ENCODE measurements at regions not wholly inside any gene's neighbourhood (a gene's known extent, or its start where the extent isn't known, plus 50 kb on each side); places are given as distances from the start of the nearest gene placed in this dataset.

DNA sequence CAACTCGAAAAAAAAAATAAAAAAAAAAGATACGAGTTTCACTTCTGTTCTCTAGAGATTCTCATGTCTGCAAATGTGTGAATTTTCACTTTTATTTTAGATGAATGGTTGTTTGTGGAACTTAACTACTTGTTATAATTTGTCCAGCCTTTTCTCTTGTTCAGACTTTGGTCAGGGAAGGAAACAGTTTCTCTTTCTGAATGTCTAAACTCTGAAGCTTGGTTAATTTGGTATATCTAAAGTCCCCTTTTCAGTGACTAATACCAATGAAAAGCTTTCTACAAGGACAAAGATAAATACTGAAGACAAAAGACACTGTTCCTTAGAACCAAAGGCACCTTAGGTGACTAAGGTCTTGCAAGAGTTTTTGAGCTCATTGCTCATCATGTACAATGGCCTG, 144.4 kb upstream of the PIEZO2 start:
- no peak overlapping the region for H3K27ac ChIP-seq
- intact Hi-C loops (cut with DNase I; ENCODE audit: low total_unique reads) (no loop called here), in situ Hi-C loops (cut with MboI; ENCODE audit: low sequenced_read_pairs in 4 of 4) (no loop called here)
- H3K36me3 ChIP-seq, result no peaks in the 10 kb centered on the region
- H3K4me3 ChIP-seq, result no peak overlapping the region
- no peaks in the 10 kb centered on the region for H3K4me1 ChIP-seq
- no peaks in the 10 kb centered on the region for H3K27me3 ChIP-seq
- TF ChIP-seq POLR2A (IDR thresholded peaks at IDR 0.05), result no peak
- no peak for TF ChIP-seq CTCF (IDR thresholded peaks at IDR 0.05 in 4 of 5, conservative IDR thresholded peaks at IDR 0.05 in 1 of 5)
- H3K9me3 ChIP-seq, result no peaks in the 10 kb centered on the region
- ATAC-seq, result no peak
- DNase-seq, result no peak

GRCh38 chr18:11290786-11291185, 141.4 kb upstream of the PIEZO2 start:
- in situ Hi-C loops (cut with MboI; ENCODE audit: low sequenced_read_pairs in 4 of 4), result no loop called here
- no peaks in the 10 kb centered on the region for H3K4me1 ChIP-seq
- ATAC-seq (no peak), DNase-seq (no peak)
- H3K27me3 ChIP-seq, result no peaks in the 10 kb centered on the region
- H3K27ac ChIP-seq, result no peak overlapping the region
- intact Hi-C loops (cut with DNase I; ENCODE audit: low total_unique reads), result no loop called here
- TF ChIP-seq POLR2A (IDR thresholded peaks at IDR 0.05), result no peak
- TF ChIP-seq CTCF (IDR thresholded peaks at IDR 0.05 in 4 of 5, conservative IDR thresholded peaks at IDR 0.05 in 1 of 5), result no peak
- H3K9me3 ChIP-seq, result no peaks in the 10 kb centered on the region
- H3K4me3 ChIP-seq, result no peak overlapping the region
- H3K36me3 ChIP-seq, result no peaks in the 10 kb centered on the region

DNA sequence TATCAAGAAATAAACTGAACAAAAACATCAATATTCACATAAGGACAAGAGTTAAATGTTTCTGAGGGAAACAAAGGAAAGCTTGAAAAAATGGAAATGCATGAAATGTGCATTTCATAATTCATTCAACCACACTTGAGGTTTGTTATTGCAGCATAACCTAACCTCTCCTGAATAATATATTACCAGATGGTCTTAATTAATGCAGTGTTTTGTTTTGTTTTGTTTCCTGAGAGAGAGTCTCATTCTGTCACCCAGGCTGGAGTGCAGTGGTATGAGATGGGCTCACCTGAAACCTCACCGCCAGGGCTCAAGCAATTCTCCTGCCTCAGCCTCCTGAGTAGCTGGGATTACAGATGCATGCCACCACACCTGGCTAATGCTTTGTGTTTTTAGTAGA, 139.9 kb upstream of the PIEZO2 start:
- Histone ChIP-seq H3K27ac (no peak overlapping the region), H3K36me3 (no peaks in the 10 kb centered on the region), H3K9me3 (no peaks in the 10 kb centered on the region), H3K4me1 (no peaks in the 10 kb centered on the region), H3K27me3 (no peaks in the 10 kb centered on the region), H3K4me3 (no peak overlapping the region)
- intact Hi-C loops (cut with DNase I; ENCODE audit: low total_unique reads) (no loop called here), in situ Hi-C loops (cut with MboI; ENCODE audit: low sequenced_read_pairs in 4 of 4) (no loop called here)
- no peak for ATAC-seq
- TF ChIP-seq POLR2A (IDR thresholded peaks at IDR 0.05) (no peak), CTCF (IDR thresholded peaks at IDR 0.05 in 4 of 5, conservative IDR thresholded peaks at IDR 0.05 in 1 of 5) (no peak)
- no peak for DNase-seq

- H3K9me3 ChIP-seq, result no peaks in the 10 kb centered on the region
- DNase-seq (no peak), ATAC-seq (no peak)
- intact Hi-C loops (cut with DNase I; ENCODE audit: low total_unique reads) (no loop called here), in situ Hi-C loops (cut with MboI; ENCODE audit: low sequenced_read_pairs in 4 of 4) (no loop called here)
- no peak overlapping the region for H3K4me3 ChIP-seq
- H3K27me3 ChIP-seq, result no peaks in the 10 kb centered on the region
- no peak overlapping the region for H3K27ac ChIP-seq
- H3K4me1 ChIP-seq, result no peaks in the 10 kb centered on the region
- no peaks in the 10 kb centered on the region for H3K36me3 ChIP-seq
- TF ChIP-seq CTCF (IDR thresholded peaks at IDR 0.05 in 4 of 5, conservative IDR thresholded peaks at IDR 0.05 in 1 of 5), result no peak
- TF ChIP-seq POLR2A (IDR thresholded peaks at IDR 0.05), result no peak
Measured at GRCh38 chr18:11288401-11288800, 139.0 kb upstream of the PIEZO2 start.

GRCh38 chr18:11286431-11286830, 137.1 kb upstream of the PIEZO2 start:
- H3K36me3 ChIP-seq, result no peaks in the 10 kb centered on the region
- H3K9me3 ChIP-seq, result no peaks in the 10 kb centered on the region
- H3K4me1 ChIP-seq, result no peaks in the 10 kb centered on the region
- no peaks in the 10 kb centered on the region for H3K27me3 ChIP-seq
- in situ Hi-C loops (cut with MboI; ENCODE audit: low sequenced_read_pairs in 4 of 4), result no loop called here
- H3K27ac ChIP-seq, result no peak overlapping the region
- ATAC-seq, result no peak
- no peak overlapping the region for H3K4me3 ChIP-seq
- TF ChIP-seq POLR2A (IDR thresholded peaks at IDR 0.05), result no peak
- no peak for TF ChIP-seq CTCF (IDR thresholded peaks at IDR 0.05 in 4 of 5, conservative IDR thresholded peaks at IDR 0.05 in 1 of 5)
- no peak for DNase-seq
- intact Hi-C loops (cut with DNase I; ENCODE audit: low total_unique reads), result no loop called here

All from gastrocnemius medialis (tissue), 4 donors.